HS-27A (cell line): ENCODE measurements at regions not wholly inside any gene's neighbourhood (a gene's known extent, or its start where the extent isn't known, plus 50 kb on each side); places are given as distances from the start of the nearest gene placed in this dataset.
A peak's percentile ranks its signal among the peaks of the same experiment; 100 is the strongest.

Experiments used
- DNase-seq: peaks from one replicate; pipeline ENCODE4 v3.0.0-alpha.2; 2012; ENCODE audit warnings: low read depth, missing footprints

GRCh38 chr5:67297802-67298532 lies 101.4 kb upstream of the CD180 start:
- DNase-seq = no peak

- DNase-seq = no peak
Observed at GRCh38 chr5:67297376-67297775, 100.8 kb upstream of the CD180 start.

- no peak for DNase-seq
Observed at GRCh38 chr5:67294266-67294938, 97.8 kb upstream of the CD180 start.

GRCh38 chr5:67293226-67293625 lies 96.6 kb upstream of the CD180 start:
- no peak for DNase-seq

- DNase-seq = no peak
Observed at GRCh38 chr5:67292201-67292940, 95.8 kb upstream of the CD180 start.

GRCh38 chr5:67291671-67292070 lies 95.1 kb upstream of the CD180 start:
- no peak for DNase-seq

GRCh38 chr5:67291066-67291465 lies 94.5 kb upstream of the CD180 start:
- no peak for DNase-seq

DNA sequence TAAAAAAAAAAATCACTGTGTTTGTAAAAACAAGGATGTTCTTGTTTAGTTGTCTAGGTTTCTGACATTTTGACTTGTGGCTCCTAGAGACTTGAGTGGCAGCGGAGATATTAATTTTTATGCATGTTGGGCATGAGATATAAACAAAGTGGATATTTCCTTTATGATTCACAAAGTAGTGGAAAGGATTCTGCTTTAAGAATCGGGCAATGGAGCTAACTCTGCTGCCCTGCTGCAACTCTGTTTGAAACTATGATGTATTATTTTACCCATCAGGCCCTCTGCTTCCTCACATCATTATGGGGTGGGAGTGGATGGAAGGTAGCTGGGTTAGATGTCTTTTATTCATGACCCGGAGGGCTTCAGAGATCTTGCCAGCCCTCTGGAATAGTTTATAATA lies 94.1 kb upstream of the CD180 start:
- no peak for DNase-seq

DNA sequence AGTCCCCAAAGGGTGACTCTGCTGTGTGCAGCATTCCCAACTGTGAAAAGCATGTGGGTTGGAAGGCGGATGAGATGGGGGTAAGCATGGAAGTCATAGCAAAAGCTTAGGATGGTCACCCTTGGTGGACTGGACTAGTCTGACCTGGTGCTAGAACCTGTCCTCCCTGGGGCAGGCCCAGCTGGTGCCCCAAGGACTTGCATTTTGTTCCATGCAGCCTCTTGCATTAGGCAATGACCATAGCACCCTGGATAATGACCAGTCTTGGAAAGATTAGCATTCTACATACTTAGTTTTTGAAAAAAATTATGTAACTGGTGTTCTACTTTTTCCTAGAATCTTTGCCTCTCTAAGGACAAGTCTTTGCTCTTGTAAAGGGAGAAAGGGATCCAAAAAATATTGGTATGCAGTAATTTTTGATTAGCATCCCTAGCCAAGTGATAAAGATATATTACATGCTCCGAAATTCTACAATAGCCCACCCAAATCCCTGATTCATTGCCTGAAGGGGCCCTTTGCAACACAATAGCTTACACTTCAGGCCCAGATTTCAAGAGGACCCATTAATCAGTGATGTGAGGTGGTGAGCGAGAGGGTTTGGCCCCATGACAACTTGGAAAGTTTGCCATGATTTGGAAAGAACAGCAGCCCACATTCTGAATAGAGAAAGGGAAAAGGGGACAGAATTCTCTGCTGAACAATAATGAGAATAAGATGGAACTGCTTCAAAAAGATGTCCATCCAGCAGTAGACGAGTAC lies 93.3 kb upstream of the CD180 start:
- DNase-seq = no peak

- no peak for DNase-seq
Observed at GRCh38 chr5:67287510-67288268, 91.1 kb upstream of the CD180 start.

GRCh38 chr5:67286006-67286405 lies 89.4 kb upstream of the CD180 start:
- no peak for DNase-seq

DNA sequence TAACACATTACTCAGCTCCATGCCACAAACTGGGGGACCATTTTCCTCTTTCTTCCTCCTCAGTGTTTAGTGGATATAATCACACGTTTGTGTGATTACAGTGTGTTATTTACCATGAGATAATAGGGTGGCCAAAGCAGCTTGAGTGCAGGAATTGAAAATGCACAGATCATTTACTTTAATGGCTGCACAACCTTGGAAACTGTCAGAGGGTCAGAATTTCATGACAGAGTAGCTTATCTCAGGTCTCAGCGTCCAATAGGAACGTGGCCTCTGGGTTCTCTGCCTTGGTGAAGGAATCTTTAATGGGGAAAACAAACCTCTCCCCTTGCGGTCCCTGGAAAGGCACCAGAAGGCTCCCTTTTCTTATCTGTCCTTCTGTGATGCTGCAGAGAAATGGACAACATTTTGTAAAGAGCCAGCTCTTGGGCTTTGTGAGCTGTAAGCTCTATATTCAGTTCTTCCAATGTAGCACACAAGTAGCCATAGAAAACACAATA lies 87.4 kb upstream of the CD180 start:
- no peak for DNase-seq

DNA sequence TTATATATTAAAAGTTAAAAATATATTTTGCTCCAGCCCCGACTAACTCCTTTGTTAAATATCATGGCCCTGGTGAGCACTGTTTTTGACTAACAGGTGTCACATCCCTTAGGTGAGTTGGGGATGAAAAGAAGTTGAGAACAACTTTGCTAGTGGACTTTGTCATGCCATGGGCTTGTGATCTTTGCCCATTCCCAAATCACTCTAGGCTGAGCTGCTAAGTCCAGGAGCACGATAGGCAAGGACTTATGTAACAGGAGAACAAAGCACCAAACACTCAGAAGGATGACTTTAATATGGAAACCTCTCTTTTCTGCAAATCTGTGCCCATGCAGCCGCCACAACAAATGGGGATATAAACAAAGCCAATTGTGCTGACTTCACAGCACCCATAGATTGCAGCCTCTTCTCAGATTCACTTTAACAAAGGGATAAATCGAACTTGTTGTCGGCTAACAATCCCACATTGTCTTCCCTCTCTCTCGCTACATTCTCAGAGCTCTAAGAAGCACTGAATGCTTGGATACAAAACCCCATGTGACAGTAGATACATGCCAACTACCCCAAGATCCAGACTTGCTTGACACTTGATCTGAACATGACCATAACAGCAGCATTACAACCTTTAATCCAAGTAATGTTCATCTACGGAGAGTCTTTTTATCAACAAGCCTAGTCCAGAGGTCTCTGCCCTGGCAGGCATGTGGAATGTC lies 86.8 kb upstream of the CD180 start:
- DNase-seq = no peak

GRCh38 chr5:67281874-67282273 lies 85.3 kb upstream of the CD180 start:
- no peak for DNase-seq

DNA sequence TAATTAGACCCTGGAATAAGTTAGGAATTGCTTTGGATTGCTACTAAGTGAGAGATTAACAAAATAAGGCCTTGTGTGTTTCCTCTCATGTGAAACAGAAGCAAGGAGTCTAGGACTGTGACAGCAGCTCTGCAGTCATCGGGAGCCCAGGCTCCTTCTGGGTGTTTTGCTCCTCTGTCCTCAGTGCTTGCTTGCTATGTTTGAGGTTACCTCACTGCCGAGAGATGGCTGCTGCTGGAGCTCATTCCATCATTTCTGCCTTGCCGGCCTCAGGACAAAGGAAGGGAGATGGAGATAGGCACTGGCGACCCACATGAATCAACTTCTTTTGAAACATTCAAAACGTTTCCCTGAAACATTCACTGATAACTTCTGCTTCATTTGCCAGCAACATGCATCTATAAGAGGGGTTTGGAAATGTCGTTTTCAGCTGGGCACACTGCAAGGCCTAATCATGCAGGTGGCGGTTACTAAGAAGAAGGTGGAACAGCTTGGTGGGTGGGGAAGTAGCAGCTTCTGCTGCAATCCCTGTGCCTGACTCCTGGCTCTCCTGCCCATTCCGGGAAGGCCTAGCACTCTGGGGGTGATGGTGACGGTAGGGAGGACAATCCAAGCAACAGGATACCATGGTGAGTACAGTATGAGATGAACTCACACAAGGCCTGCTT lies 77.2 kb upstream of the CD180 start:
- DNase-seq = no peak

DNA sequence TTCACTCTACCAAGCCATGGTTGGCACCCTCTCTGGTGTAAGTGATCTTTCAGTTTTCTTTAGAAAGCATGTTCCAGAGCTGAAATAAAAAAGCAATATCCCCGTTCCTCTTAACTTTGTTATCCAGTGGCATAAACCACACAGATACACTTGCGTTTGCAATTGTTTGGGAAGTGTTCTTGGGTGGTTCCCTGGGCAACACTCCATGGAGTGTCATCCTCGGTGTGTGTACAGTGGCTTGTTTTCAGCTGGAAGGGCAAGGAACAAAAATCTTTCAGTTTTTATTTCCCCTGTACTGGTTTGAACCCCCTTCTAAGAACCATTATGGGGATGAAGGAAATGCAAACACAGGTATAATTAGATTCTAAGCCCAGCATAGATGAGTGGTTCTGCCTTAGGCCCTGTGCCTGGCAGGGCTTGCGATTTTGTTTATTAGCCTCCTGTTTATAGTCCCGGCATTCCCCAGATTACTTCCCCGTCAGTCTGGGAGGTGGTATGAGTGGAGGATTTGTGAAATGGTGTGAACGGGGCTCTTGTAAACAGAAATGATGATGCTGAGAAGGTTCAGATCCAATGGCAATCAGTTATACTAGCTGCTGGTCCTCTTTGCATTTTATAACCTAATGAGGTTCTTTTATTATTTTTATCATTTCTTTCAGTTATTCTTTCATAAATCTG lies 76.0 kb upstream of the CD180 start:
- DNase-seq = no peak

DNA sequence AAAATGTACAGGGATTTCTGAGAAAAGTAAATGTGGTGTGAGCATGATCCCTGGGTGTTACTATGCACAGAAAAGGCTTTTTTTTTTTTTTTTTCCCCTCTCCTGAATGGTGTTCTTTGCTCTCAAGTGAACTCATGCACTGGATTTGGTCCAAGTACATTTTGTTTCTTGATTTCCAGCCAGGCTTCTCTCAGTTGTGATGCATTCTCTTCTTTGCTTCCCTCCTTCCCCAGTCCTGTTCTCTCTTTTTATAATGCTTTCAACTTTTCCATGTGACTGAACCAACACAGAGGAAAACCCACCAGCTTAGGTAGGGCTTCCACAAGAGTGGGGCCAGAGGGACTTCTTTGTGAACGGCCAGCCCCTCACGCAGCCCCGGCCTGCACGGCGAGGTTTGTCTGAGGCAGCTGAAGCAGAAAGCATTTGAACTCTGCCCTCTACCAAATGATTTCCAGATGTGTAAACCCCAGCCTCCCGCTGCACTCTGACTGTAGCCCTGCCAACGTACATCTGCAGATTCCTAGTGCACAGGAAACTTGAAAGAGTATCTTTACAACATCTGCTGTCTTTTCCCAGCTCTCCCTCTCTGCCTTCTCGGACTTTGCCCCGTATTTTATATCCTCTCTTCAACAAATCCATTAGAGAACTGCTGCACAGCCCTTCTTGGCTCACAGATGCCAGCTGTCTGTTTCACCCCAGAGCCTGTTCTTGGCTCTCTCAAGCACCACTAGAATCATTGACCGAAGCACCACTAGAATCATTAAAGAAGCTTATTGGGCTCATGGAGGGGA lies 71.8 kb upstream of the CD180 start:
- peak; percentile 19 for DNase-seq

DNA sequence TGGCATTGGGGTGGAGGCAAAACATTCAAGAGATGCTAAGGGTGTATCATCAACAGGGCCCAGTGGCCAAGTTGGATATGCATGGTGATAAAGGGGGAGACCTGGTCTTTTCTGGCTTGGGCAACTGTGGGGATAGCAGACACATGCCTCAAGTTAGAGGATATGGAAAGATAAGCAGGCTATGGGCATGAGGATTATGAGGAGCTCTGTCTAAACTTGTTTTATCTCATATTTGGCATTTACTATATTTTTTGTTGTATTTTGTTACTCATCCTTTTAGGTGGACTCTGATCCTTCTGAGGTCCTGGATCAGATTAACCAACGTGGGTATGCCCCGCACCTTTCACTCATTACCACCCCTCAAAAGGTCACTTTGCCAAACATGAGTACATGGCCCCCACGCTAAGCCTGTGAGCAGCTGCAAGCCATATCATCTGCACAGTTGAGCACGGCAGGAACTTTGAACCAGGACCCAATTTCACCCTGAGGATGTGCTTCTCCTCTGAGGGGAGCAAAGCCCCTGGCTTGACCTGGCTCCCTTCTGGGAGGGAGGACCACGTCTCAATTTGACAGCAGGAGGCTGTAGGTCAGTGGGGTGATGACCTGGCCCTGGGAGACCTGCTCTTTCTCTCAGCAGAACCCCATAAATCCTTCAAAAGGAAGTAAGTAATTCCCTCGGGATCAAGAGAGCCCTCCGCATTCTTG lies 71.1 kb upstream of the CD180 start:
- DNase-seq = no peak
